Sigmoid colon (tissue), 6 donors: ENCODE measurements at regions not wholly inside any gene's neighbourhood (a gene's known extent, or its start where the extent isn't known, plus 50 kb on each side); places are given as distances from the start of the nearest gene placed in this dataset.

Experiments used
- DNase-seq: peaks from one replicate; pipeline ENCODE4 v3.0.0-alpha.2; 2019
- H3K27ac ChIP-seq, 4 donors: fragments of 200-600 bp; sonication (generic); one replicate each; pipeline ENCODE4 v1.5.1; 2016 to 2019; ENCODE audit warnings: mild to moderate bottlenecking in 1 of 4
- H3K27me3 ChIP-seq, 3 donors: fragments of 200-600 bp; sonication (generic); one replicate each; pipeline ENCODE4 v1.5.1; 2019; ENCODE audit warnings: mild to moderate bottlenecking in 1 of 3
- H3K36me3 ChIP-seq, 4 donors: fragments of 200-600 bp; sonication (generic); one replicate each; pipeline ENCODE4 v1.5.1; 2016 to 2019
- H3K4me1 ChIP-seq, 4 donors: fragments of 200-600 bp; sonication (generic); one replicate each; pipeline ENCODE4 v1.5.1; 2017 to 2019
- H3K4me3 ChIP-seq, 4 donors: fragments of 200-600 bp; sonication (generic); one replicate each; pipeline ENCODE4 v1.5.1; 2017 to 2019; ENCODE audit warnings: mild to moderate bottlenecking in 2 of 4, moderate library complexity in 1 of 4
- H3K9me3 ChIP-seq, 4 donors: fragments of 200-600 bp in 3 of 4; sonication (generic) in 3 of 4; one replicate each; pipeline versions ENCODE4 v1.5.1 to v1.6.1; 2013 to 2019
- CTCF ChIP-seq, 4 experiments: fragments of 450-650 bp in 3 of 4; fragments of 200-600 bp in 1 of 4; IDR thresholded peaks; one replicate each; pipeline ENCODE4 v1.5.1; 2016 to 2019; ENCODE audit warnings: antibody characterized with exemption in 4 of 4, mild to moderate bottlenecking in 3 of 4, moderate library complexity in 2 of 4
- EP300 ChIP-seq, 4 donors: sonication (generic); formaldehyde crosslinking; IDR thresholded peaks; one replicate each; pipeline ENCODE4 v1.6.1; 2017; ENCODE audit warnings: antibody characterized with exemption in 4 of 4
- POLR2A ChIP-seq, 2 donors: fragments of 450-650 bp; IDR thresholded peaks; one replicate each; pipeline ENCODE4 v1.6.1; 2016; ENCODE audit warnings: antibody characterized with exemption in 2 of 2, mild to moderate bottlenecking in 2 of 2, moderate library complexity in 2 of 2
- POLR2AphosphoS5 ChIP-seq, 4 donors: sonication (generic); formaldehyde crosslinking; IDR thresholded peaks; one replicate each; pipeline ENCODE4 v1.6.1; 2017; ENCODE audit warnings: antibody characterized with exemption in 4 of 4
- WGBS, 2 donors: extraction: QIAGEN DNeasy Blood & Tissue Kit; methylation state at CpG; one replicate each; pipeline ENCODE4 v1.1.7; 2013; 5-methylcytosine and 5-hydroxymethylcytosine counted together
- intact Hi-C: fragments of 100-400 bp; cut with DNase I; formaldehyde crosslinking; loops from one replicate; pipeline ENCODE4 v1.15.1; 2023
- donor health status: healthy with polysubstance abuse.
- donor health status: healthy.

- H3K9me3 ChIP-seq, result no peaks in the 10 kb centered on the region
- H3K36me3 ChIP-seq, result no peaks in the 10 kb centered on the region
- no peak overlapping the region for H3K4me3 ChIP-seq
- no peak for TF ChIP-seq POLR2A (IDR thresholded peaks at IDR 0.05)
- no peak for TF ChIP-seq EP300 (IDR thresholded peaks at IDR 0.05)
- no peak for TF ChIP-seq POLR2AphosphoS5 (IDR thresholded peaks at IDR 0.05)
- TF ChIP-seq CTCF (IDR thresholded peaks at IDR 0.05), result no peak
- 98 to 100% methylated on average over 1 of the region's 1 CpG for WGBS, 2 donors
- intact Hi-C loops, result no loop called here
- DNase-seq, result no peak
- H3K4me1 ChIP-seq, result peaks cover 0 to 16% (median 14%) of the 10 kb centered on the region in 4 donors
- no peaks in the 10 kb centered on the region for H3K27me3 ChIP-seq
- no peak overlapping the region for H3K27ac ChIP-seq
These were observed 241.3 kb upstream of the C2CD4B start for GRCh38 chr15:62406305-62406891.

GRCh38 chr15:62407216-62407615 is 242.1 kb upstream of the C2CD4B start:
- no peaks in the 10 kb centered on the region for H3K27me3 ChIP-seq
- intact Hi-C loops, result no loop called here
- H3K4me1 ChIP-seq, result peaks cover 0 to 19% (median 14%) of the 10 kb centered on the region in 4 donors
- no peak overlapping the region for H3K27ac ChIP-seq
- H3K9me3 ChIP-seq, result no peaks in the 10 kb centered on the region
- H3K36me3 ChIP-seq, result no peaks in the 10 kb centered on the region
- no peak for DNase-seq
- TF ChIP-seq POLR2AphosphoS5 (IDR thresholded peaks at IDR 0.05) (no peak), EP300 (IDR thresholded peaks at IDR 0.05) (no peak), CTCF (IDR thresholded peaks at IDR 0.05) (no peak), POLR2A (IDR thresholded peaks at IDR 0.05) (no peak)
- 77 to 89% methylated on average over 4 of the region's 4 CpGs for WGBS, 2 donors
- no peak overlapping the region for H3K4me3 ChIP-seq

- WGBS, 2 donors, result 49 to 81% methylated on average over 4 of the region's 4 CpGs
- intact Hi-C loops, result no loop called here
- H3K4me1 ChIP-seq, result peaks cover 0 to 19% (median 12%) of the 10 kb centered on the region in 4 donors
These were observed 242.9 kb upstream of the C2CD4B start for GRCh38 chr15:62407962-62408361.

GRCh38 chr15:62409466-62409865 is 244.4 kb upstream of the C2CD4B start:
- no peak for TF ChIP-seq POLR2AphosphoS5 (IDR thresholded peaks at IDR 0.05)
- no peak for TF ChIP-seq CTCF (IDR thresholded peaks at IDR 0.05)
- no peak for TF ChIP-seq EP300 (IDR thresholded peaks at IDR 0.05)
- no peak for TF ChIP-seq POLR2A (IDR thresholded peaks at IDR 0.05)
- no peak for DNase-seq
- Histone ChIP-seq H3K4me3 (no peak overlapping the region), H3K4me1 (peaks cover 0 to 19% (median 15%) of the 10 kb centered on the region in 4 donors), H3K27me3 (no peaks in the 10 kb centered on the region), H3K36me3 (no peaks in the 10 kb centered on the region), H3K9me3 (no peaks in the 10 kb centered on the region), H3K27ac (no peak overlapping the region)
- intact Hi-C loops, result no loop called here

More at GRCh38 chr15:62407962-62408361, 242.9 kb upstream of the C2CD4B start:
- no peaks in the 10 kb centered on the region for H3K36me3 ChIP-seq
- TF ChIP-seq EP300 (IDR thresholded peaks at IDR 0.05) (no peak), CTCF (IDR thresholded peaks at IDR 0.05) (no peak), POLR2AphosphoS5 (IDR thresholded peaks at IDR 0.05) (no peak), POLR2A (IDR thresholded peaks at IDR 0.05) (no peak)
- H3K27ac ChIP-seq, result no peak overlapping the region
- H3K27me3 ChIP-seq, result no peaks in the 10 kb centered on the region
- H3K9me3 ChIP-seq, result no peaks in the 10 kb centered on the region
- DNase-seq, result no peak
- H3K4me3 ChIP-seq, result no peak overlapping the region

- Histone ChIP-seq H3K27ac (peak overlapping the region in 2 of 4 donors; percentile 40 to 64), H3K4me1 (peaks cover 0 to 26% (median 18%) of the 10 kb centered on the region in 4 donors), H3K9me3 (no peaks in the 10 kb centered on the region), H3K36me3 (no peaks in the 10 kb centered on the region), H3K27me3 (no peaks in the 10 kb centered on the region), H3K4me3 (no peak overlapping the region)
- 66 to 89% methylated on average over 5 of the region's 5 CpGs for WGBS, 2 donors
- TF ChIP-seq EP300 (IDR thresholded peaks at IDR 0.05) (no peak), POLR2AphosphoS5 (IDR thresholded peaks at IDR 0.05) (peak in 1 of 4 donors; percentile 19), POLR2A (IDR thresholded peaks at IDR 0.05) (no peak)
- no peak for DNase-seq
- intact Hi-C loops, result no loop called here
These were observed 247.6 kb upstream of the C2CD4B start for GRCh38 chr15:62412686-62413085.
